ENCODE measurements at regions not wholly inside any gene's neighbourhood (a gene's known extent, or its start where the extent isn't known, plus 50 kb on each side); places are given as distances from the start of the nearest gene placed in this dataset.

DNA sequence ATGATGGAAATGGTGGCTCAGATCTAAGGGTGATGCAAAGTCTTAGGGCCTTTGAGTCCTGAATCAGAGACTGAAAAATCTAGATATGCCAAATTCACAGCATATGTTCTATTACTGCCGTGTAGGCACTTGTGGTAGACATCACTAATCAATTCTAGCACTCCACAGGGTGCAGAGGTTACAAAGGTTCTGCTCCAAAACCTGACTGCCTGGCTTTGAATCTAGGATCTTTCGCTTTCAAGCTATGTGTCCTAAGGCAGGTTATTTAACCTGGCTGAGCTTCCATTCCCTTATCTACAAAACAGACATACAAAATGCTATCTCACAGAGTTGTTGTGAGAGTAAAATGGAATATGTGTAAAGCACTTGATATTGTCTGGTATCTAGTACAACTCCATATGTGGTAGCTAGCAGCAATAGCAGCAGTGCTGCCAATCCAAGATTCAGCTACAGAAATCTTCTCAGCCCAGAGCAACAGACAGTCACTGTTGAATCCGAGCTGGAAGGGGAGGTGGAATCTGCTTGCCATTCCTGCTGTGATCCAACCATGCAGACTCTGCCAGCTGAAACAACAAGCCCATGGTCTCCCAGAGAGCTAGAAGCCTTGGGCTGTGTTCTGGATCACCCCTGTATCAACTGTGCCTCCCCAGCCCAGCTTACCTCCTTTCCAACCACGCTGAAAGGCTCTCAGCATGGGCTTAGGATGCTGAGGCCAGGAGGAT lies 206.9 kb downstream of the TFAP2C start:
- no peak for DNase-seq (ENCODE audit: low spot score)

DNA sequence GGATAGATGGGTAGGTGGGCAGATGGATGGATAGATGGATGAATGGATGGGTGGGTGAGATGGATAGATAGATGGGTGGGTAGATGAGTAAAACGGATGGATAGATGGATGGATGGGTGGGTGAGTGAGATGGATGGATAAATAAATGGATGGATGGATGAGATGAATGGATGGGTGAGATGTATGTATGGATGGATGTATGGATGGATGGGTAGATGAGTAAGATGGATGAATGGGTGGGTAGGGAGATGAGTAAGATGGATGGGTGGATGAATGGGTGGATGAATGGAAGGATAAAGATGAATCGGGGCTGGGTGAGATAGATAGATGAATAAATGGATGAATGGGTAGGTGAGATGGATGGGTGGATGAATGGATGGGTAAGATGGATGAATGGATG lies 210.1 kb downstream of the TFAP2C start:
- DNase-seq (ENCODE audit: low spot score): no peak

DNA sequence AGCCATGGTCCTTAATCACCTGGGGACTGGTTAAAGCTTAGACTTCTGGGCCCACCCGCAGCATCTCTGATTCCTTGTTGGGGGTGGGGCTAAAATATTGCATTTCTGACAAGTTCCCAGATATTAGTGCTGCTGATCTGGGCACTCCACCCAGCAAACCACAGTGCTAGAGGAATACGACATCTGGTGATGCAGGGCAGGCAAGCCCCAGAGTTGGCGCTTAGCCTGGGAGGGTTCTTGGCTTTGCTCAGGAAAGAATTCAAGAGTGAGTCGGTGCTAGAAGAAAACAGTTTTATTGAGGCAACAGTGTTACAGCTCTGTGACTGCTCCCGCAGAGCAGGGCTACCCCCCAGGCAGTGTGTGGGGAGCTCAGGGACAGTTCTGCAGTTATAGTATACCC lies 210.7 kb downstream of the TFAP2C start:
- DNase-seq (ENCODE audit: low spot score): peak; percentile 82

DNA sequence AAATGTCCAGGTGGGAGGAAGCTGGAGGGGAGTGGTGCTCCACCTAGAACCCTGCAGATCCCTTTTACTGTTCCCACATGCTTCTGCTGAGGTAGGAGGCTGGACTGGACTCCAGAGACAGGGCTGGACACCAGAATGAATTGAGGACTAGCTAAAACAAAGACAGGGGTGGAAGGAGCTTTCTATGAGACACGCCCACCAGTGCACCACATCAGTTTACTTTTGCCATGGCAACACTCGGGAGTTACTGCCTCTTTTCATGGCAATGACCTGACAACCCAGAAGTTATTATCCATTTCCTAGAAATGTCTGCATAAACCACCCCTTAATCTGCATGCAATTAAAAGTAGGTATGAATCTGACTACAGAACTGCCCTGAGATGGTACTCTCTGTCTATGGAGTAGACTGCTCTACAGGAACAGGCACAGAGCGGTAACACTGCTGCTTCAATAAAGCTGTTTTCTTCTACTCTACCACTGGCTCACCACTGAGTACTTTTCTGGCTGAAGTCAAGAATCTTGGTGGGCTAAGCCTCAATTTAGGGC lies 211.7 kb downstream of the TFAP2C start:
- no peak for DNase-seq (ENCODE audit: low spot score)

DNA sequence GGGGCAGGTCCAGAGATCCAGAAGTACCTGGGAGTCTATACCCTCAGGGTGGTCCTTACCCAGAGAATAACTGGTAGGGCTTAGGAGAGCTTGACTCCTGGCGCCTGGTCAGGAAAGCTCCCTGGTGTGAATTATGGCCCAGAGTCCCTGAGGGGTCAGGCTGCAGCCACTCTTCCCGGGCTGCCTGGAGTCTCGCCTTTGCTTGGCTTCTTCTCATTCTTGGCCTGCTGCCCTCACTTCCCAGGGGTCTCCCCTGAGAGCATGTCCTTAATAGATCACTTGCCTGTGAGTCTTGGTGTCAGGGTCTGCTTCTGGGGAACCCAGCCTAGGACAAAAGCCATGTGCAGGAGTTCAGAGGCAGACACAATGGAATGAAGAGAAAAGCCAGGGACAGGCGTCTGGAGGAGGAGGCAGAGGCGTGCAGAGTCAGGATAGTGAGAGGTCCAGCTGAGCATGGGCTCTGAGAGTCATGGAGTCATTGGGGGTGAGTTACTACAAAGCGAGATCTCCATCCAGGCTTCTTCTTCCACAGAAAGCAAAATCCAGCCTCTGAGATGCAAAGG lies 212.3 kb downstream of the TFAP2C start:
- DNase-seq (ENCODE audit: low spot score): no peak

DNA sequence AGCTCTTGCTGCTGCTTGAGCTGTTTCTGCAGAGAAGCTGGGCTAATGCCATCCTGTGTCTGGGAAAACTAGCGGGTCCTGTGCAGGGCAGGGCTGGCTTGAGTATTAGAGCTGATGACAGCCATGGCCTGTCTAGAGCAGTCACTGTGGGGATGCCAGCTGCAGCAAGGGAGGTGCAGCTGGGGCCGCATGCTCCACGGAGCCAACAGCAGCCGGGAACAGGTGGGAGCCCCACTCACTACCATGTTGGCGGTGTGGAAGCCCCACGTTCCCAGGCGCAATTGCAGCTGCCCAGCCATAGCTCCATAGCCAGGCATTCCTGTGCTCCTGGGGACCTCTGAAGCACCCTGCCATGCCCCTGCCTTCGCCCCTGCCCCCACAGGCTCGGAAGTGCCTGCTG lies 212.9 kb downstream of the TFAP2C start:
- no peak for DNase-seq (ENCODE audit: low spot score)

DNA sequence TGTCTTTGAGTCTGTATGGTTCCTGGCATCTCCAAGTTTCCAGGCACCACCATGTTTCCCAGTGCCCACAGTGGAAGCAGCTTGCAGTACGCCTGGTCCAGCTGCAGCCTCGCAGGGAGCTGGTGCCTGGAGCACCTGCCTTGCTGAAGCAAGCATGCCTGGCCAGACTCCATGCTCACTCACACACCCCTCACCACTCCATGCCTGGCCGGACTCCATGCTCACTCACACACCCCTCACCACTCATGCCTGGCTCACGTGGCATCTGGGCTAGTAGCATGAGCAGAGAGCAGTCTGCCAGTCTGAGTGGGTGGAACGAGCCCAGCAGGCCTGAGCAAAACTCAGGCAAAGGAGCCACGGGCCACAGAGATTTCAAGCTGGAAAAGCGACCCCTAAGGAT lies 214.3 kb downstream of the TFAP2C start:
- DNase-seq (ENCODE audit: low spot score): no peak

DNA sequence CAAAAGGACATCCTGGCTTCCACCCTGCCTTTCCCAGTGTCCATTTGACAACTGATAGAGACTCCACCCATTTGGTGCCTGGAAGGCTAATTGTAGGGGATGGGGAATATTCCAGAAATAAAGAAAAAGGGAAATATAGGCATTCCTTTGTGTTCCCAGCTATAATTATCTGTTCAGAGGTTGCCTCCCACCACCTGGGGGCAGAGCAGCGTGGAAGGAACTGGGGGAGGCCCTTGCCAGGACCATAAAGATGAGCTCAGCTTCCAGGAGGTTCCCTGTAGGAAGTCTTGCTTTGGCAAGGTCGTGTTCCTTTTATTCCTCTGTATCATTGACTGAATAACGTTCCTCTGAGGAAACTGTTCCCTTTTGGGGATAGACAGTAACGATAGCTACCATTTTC lies 214.7 kb downstream of the TFAP2C start:
- no peak for DNase-seq (ENCODE audit: low spot score)

DNA sequence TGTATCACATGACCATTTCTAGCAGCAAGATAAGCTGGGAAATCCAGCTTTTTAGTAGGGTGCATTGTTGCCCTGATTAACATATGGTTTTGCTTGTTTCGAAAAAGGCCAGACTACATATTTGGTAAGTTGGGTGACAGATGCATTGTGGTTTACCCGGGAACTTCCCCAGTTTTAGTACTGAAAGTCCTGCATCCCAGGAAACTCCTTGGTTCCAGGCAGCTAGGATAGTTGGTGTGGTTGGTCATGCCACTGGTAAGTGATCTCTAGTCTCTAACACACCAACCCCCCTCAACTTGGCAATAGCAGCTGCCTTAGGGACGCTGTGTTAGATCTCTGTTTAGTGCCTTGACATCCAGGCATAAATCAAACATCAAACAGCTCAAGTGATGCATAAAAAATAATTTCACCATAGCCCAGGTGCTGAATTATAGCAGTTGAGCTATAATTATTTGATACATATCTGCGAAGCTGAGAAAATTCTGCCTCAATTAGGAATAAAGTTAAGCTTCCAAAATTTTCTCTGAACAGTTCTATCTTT lies 216.5 kb downstream of the TFAP2C start:
- no peak for DNase-seq (ENCODE audit: low spot score)

DNA sequence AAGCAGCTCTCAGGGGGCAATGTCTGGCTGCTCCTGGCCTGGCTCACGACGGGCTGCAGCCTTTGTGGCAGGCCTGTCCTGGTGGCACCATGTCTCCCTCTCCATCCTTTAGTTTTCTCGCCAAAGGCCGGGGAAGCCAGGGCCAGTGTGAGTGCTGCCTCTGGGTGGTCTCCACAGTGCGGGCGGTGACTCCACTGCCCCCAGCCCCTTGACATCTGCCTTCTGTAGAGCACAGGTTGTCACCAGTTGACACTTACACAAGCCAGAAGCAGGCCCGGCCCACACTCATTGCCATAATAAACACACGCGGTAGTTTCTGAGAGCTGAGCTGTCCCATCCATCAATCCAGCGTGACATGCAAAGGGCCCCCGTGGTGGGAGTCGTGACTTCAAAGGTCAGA lies 219.5 kb downstream of the TFAP2C start:
- no peak for DNase-seq (ENCODE audit: low spot score)

DNA sequence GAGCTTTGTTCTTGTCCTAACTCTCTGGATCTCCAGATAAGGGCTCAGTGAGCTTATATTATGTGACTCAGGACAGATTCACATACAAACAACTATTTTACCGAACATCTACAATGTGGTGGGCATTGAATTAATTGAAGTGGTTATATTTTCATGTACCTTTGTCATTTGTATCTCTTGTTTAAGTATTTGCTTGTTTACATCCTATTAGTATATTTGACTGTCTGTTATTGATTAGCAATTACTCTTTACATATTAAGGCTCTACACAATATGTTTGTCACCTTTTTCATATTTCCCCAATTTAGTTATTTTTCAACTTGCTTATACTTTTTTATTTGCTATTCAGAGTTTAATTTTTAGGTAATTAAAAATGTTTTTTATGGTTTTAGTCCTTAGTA lies 222.4 kb downstream of the TFAP2C start:
- DNase-seq (ENCODE audit: low spot score): no peak

DNA sequence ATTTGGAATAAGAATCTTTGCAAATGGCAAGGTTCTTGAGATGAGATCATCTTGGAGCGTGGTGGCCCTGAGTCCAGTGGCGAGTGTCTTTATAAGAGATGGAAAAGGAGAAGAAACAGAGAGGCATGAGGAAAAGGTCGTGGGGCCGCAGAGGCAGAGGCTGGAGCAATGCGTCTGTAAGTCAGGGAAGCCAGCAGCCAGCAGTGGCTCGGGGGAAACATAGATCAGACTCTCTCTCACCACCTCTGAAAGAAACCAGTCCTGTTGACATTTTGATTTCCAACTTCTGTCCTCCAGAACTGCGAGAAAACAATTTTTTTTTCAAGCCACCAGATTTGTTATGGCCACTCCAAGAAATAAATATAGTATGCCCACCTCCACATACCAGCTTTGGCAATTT lies 226.6 kb downstream of the TFAP2C start:
- no peak for DNase-seq (ENCODE audit: low spot score)

DNA sequence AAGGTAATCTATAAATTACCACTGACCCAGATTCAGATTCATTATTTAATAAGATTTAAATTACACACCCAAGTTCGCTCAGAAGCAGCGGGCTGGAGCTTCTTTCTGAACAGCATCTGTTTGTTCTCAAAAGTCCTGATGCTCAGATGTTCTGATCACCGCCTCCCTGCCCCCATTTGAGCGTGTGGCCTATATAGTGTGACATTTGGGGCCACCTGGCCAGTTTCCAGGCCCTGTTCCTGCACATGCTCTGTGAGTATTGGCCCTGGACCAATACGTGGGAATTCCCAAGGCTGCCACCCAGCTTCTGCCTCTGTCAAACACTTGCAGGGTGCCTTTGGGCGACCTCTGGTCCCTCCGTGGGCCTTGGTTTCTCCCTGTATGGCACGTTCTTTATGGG lies 228.8 kb downstream of the TFAP2C start:
- no peak for DNase-seq (ENCODE audit: low spot score)

DNA sequence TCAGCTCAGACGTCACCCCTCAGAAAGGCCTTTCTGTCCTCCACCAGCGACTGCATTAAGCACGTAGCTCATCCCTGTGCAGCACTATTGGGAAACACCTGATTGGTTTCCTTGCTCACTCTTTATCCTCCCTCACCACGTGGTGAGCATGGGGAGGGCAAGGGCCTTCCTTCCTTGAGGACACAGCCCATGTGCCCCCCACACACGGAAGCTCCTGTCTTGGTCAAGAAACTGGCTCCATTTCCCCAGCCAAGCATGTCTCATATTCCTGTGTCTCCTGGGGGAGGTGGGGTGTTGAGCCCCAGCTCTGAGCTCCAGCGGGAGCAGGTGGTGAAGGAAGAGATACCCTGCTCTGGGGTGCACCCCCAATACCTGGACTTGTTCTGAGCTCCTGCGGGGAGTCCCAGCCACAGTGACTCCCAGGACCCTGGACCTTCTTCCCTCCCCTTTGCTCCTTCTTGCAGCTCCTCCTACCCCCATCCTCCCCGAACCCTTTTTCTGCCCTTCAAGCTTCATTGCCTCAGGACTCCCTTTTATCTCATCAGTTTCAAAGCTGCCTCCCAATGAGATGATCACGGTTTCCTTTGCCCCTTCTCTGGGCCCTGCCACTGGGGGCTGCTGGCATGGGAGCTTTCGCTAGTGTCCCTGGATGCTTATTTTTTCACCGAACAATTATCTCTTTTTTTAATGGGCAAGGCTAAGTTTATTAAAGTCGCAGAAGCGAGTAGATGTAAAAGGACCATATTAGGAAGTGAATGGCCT lies 230.1 kb downstream of the TFAP2C start:
- DNase-seq (ENCODE audit: low spot score): no peak

DNA sequence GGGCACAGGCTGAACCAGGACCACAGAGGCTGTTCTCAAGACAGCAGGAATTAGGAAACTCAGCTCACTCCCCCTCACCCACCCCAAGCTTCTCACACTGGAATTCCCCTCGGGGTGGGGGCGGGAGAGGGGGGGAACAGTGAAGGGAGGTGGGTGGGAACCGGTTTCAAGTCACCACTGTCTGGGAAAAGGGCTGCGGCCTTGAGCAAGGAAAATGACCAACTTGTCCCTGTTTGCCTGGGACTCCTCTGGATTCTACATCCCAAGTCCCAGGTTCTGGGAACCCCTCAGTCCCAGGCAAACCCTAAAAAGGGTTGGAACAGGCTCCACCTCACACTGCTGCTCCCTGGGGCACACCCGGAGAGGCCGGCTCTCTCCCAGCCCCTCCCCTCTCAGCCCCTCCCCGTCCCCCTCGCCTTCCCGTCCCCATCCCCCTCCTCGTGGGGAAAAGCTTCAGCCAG lies 230.7 kb downstream of the TFAP2C start:
- no peak for DNase-seq (ENCODE audit: low spot score)

DNA sequence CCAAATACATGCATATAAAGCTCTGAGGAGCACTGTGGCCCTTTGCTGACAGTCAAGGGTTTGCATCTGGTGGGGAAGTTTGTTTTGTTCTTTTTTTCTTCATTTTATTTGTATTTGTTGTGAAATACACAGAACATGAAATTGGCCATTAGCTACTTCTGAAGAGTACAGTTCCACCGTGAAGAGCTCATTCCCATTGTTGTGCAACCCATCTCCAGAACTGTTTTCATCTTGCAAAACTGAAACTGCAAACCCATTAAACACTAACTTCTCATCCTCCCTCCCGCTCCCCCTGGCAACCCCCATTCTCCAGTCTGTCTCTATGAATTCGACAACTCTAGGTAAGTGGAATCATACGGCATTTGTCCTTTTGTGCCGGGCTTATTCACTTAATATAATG lies 231.3 kb downstream of the TFAP2C start:
- DNase-seq (ENCODE audit: low spot score): peak; percentile 28

DNA sequence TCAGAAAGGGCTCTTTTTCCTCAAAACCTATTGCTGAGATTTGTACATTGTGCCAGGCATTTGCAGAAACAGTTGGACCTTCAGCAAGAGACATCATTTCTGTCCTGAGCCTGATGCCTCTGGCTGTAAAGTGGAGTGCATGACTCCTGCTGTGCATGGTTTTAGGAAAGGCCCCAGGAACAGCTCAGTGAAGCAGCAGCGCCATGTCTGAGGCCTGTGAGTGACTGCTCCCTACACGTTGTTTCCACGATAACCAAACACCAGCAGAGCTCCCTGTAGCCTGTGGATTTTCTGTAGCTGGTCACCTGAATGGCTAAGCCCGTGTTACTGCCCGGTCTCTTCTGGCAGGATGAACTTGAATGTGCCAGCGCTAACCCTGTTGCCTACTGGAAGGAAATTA lies 232.5 kb downstream of the TFAP2C start:
- no peak for DNase-seq (ENCODE audit: low spot score)

DNA sequence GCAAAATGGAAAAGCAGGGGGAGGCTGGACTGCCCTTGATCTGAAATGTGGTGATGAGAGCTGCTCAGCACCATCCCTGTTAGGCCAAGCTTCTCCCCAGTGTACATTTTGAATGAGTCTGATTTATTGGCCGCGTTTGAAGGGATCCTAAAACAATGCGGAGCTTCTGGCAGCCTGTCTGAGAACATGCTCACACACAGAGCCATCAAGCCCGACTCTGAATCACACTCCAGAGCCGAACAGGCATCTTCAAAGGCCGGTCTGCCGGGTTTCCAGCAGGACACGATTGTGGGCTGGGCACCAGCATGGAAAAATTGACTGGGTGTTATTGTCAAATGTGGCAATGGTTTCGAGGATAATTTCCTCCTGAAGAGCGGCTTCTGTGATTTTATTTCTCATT lies 235.9 kb downstream of the TFAP2C start:
- peak; percentile 53 for DNase-seq (ENCODE audit: low spot score)

DNA sequence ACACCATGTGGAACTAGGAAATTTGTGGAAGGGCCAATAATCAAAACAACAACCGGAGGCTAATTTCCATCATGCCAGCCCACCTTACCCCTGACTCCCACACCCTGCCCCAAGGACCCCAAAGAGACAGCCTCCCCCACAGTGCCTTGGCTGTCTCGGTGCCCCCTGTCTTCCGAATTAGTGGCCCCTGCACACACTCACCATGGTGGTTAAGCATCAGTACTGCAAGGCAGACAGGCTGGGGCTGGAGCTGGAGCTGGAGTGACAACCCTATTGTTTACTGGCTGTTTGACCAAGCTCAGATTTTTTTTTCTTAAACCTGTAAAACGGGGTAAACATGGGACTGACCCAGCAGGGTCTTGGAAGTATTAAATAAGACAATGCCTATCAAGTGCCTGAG lies 238.0 kb downstream of the TFAP2C start:
- no peak for DNase-seq (ENCODE audit: low spot score)

DNA sequence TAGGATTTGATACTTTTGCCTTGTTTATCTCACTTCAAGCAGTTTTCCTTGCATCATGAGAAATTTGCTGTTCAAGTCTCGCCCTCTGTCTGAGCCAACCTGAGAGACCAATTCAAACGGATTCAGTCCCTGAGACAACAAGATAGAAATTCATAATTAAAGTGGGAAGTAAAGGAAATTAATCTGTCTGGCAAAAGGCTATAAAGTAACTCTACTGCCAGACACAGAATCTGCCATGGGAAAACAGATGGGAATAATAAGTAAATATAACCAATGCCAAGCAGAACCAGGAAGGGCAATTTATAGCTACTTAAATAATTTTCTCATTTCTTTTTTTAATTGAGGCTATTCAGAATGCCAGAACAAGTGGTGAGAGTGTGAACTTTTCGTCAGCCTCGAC lies 239.6 kb downstream of the TFAP2C start:
- DNase-seq (ENCODE audit: low spot score): no peak

DNA sequence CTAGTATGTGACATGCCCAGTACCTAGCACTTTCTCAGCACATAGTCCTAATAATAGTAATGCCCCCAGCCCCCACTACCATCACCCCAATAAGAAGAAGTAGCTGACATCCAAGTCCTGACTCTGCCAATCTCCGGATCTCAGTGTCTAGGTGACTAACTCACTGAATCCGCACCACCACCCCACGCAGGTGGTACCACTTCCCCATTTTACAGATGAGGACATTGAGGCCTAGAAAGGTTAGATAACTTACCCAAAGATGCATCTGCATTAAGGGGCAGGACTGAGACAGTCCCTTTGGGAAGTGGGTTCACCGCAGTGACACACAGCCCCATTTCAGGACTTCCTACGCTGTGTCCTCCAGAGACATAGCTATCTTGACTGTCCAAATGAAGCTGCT lies 241.2 kb downstream of the TFAP2C start:
- no peak for DNase-seq (ENCODE audit: low spot score)

DNA sequence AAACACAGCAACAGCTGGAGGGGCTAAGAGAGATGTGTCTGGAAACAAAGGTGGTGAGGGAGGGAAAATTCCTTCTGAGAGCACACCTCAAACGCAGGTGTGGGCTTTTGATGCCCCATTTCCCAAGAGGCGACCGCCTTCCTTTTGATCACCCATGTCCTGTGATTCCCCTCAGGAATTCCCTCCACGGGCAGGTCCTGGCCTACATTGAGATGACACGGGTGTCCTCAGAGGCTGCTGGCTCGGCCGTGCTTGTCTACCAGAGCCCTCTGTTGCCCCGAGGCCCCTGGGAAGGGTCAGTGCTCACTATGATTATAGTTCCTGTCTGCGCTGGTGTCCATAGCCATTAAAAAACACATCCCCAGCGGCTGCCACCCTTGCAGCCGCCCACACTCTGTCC lies 242.6 kb downstream of the TFAP2C start:
- no peak for DNase-seq (ENCODE audit: low spot score)

Measured in AG08395 (cell line).